Epithelial cell of esophagus (primary cell): ENCODE measurements at regions not wholly inside any gene's neighbourhood (a gene's known extent, or its start where the extent isn't known, plus 50 kb on each side); places are given as distances from the start of the nearest gene placed in this dataset.

Experiments used
- DNase-seq: peaks from one replicate; pipeline ENCODE4 v3.0.0; 2010; ENCODE audit warnings: low read depth
- H3K4me3 ChIP-seq: 2 replicates; pipeline ENCODE4 v1.5.1; 2011; ENCODE audit warnings: mild to moderate bottlenecking, low read length, control low read depth
- TF ChIP-seq, protein P1 (sequence below): IDR thresholded peaks from 2 replicates; pipeline ENCODE4 v1.5.1; 2011; ENCODE audit warnings: low read depth, mild to moderate bottlenecking, low read length, control low read depth, inconsistent platforms; ENCODE audit not compliant: insufficient read depth; ENCODE audit errors: missing control alignments

DNA sequence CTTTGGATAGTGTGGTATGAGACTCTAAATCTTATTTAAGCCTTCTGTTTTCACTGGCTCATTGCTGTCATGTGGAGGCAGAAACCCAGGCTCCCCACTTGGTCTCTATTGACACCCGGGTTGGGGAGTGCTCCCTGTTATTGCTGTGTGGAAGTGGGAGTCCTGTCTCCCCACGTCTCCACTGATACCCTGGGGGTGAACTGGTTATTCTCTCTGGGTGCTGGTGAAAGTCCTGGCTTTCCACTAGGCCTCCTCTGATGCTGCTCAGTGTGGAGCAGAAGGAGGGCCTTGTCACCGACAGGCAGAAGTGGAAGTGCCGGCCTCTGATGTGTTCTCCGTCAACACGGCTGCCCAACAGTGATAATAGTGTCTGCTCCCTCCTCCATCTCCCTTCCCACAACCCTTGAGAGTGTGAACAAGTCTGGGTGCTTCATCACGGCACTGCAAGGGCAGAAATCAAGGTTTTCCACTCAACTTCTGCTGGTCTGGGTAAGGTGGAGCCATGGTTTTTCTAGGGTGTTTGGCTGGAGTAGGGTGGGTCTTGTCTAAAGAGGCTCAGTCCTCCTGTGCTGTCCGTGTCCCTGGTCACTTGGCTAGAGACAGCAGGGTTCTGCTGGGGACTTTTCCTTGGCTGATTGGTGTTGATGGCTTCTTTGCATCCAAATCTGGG, 240.7 kb upstream of the B3GAT1 start:
- DNase-seq = no peak
- H3K4me3 ChIP-seq = no peak overlapping the region
- TF ChIP-seq, protein P1, sequence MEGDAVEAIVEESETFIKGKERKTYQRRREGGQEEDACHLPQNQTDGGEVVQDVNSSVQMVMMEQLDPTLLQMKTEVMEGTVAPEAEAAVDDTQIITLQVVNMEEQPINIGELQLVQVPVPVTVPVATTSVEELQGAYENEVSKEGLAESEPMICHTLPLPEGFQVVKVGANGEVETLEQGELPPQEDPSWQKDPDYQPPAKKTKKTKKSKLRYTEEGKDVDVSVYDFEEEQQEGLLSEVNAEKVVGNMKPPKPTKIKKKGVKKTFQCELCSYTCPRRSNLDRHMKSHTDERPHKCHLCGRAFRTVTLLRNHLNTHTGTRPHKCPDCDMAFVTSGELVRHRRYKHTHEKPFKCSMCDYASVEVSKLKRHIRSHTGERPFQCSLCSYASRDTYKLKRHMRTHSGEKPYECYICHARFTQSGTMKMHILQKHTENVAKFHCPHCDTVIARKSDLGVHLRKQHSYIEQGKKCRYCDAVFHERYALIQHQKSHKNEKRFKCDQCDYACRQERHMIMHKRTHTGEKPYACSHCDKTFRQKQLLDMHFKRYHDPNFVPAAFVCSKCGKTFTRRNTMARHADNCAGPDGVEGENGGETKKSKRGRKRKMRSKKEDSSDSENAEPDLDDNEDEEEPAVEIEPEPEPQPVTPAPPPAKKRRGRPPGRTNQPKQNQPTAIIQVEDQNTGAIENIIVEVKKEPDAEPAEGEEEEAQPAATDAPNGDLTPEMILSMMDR = no peak

DNA sequence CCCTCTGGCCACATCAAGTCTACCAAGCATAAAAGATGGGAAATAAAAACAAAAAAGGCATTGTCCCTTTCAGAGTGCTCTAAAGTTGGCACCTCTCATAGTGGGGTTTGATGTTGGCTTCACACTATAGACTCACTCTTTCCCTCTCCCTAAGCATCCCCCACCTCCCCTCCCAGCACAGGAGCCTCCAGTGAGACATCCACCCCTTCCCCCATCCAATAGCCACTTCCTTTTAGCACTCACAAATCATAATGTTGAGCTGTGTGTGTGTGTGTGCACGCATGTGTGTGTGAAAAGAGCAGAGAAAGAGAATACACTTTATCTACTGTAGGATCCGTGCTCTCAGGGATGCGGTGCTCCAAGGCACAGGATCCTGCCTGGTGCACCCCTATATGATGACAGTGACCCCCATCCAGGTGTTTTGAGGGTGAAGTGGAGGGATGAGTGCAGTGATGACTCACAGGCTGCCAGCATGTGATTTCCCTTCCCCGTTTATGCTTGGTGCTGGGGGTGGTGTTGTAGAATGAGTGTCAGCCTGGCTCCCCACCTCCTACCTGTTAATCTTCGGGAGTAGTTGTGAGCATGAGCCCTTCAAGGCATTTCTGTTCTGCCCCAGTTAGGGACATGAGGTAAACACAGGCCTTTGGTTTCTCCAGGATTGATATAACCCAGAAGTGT, 235.2 kb upstream of the B3GAT1 start:
- TF ChIP-seq, protein P1 = no peak
- no peak overlapping the region for H3K4me3 ChIP-seq
- no peak for DNase-seq

DNA sequence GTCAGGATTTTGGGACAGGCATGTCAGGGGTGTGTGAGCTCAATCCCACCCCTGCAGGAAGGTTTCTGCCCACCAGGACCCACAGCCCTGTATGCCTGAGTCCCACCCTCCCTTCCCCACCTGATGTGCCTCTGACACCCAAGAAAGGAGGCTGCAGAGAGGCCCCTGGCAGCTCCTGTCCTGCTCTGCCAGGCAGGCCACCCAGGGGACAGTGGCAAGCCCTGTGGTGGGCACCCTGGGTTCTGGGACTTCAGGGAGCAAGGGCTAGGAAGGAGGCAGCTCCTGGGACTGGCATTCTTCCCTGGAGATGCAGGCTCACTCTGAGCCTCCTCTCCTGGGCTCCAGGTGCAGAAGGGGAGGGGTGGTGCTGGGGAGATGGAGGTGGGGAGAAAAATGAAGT, 234.5 kb upstream of the B3GAT1 start:
- TF ChIP-seq, protein P1 = no peak
- no peak overlapping the region for H3K4me3 ChIP-seq
- no peak for DNase-seq

DNA sequence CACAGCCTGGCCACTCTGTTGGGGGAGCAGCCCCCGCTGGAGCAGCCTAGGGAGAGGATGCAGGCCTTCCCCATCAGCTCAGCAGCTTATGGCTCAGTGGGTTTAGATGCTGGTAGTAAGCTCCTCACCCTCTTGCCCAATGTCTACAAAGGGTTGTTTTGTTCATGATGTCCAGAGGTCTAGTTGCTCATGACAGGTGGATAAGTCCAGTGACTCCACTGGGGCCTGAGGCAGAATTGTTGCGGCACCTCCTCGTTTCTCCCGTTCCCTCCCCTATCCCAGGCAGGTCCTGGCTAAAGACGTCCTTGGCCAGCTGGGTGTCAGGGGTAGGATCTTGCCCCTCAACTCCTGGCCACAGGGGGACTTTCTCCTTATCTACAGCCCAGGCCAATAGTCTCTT, 233.5 kb upstream of the B3GAT1 start:
- DNase-seq = no peak
- H3K4me3 ChIP-seq = no peak overlapping the region
- TF ChIP-seq, protein P1 = no peak

DNA sequence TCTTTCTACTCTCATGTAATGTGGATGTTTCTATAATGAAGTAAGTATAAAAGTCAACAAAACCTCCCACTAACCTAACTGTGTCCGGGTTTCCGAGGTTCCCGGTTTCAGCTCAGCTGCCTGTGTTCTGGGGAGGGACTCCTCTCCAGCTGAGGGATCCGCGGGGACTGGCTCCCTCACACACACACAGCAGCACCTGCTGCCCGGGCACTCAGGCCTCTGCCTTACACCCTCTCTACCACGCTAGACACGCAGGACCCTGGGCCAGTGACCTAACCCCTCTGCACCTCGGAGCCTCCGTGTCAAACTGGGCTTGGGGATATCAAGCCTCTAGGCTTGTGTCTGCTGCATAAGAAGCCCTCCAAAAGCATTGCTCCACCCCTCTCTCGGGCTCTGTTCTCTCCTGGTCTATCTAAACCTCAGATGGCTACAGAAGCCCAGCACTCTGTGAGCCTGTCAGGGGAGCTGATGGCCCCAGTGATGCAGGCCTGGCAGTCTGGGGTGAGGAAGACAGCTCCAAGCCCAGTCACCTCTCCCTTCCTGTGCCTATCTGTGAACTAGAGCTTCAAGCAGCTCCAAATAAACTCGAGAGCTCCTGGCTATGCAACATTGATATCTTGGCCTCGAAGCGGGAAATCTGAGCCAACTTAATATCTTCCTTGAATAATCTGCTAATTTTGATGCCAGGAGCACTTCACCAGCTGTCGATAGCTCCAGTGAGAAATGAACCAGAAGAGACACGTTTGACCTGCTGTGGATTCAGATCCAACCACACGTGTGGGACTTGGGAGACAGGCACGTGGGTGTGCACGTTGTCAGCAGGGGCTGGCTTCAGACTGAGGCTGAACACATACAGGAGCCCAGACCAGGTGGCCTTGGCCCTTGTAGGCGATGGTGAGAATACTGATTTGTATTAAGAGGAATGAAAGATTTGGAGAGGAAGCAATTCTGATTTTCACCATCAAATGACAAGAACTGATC, 232.7 kb upstream of the B3GAT1 start:
- TF ChIP-seq, protein P1 = no peak
- H3K4me3 ChIP-seq = no peak overlapping the region
- DNase-seq = no peak

DNA sequence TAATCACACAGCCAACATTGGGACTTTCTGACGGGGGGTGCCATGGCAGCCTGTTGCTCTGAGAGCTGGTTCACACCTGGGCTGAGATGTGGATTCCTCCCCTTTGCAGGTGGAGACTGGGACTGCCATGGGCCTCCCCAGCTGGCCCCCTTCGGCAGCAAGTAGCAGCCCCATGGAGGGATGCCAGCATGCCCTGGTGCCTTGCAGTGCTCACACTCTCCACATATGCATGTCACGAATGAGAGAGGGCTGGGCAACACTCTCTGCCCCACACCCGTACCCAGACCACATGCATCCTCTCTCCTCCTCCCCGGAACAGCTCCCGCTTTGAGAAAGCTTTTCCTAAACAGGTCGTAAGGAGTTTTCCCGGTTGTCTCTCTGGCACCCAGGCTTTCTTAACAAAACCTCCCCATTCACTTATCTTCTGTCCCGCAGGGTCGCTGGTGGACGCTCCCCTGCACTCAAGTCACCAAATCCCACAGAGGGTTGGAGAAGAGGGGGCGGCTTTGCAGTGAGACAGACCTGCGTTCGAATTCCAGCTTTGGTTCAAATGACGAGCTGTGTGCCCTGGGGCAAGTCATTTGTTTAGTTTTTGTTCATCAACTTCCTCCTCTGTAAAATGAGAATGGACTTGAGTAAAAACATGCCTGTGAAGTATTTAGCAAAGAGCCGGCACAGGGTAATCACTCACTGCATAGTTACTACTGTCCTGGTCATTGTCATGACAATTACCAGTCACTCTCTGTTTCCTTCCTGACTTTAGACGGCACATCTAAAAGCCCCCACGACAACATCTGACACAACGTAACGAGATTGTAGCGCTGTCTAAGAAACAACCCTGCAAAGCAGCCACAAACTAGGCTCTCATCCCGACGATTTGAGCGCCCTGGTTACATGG, 231.3 kb upstream of the B3GAT1 start:
- no peak for DNase-seq
- TF ChIP-seq, protein P1 = no peak
- no peak overlapping the region for H3K4me3 ChIP-seq
